CD14-positive monocyte (primary cell): ENCODE measurements at regions not wholly inside any gene's neighbourhood (a gene's known extent, or its start where the extent isn't known, plus 50 kb on each side); places are given as distances from the start of the nearest gene placed in this dataset.

Source experiments
- DNase-seq, 3 donors: peaks; one replicate each; pipeline ENCODE4 v3.0.0-alpha.2; 2011 to 2022
- H2AFZ ChIP-seq: 2 replicates; pipeline ENCODE4 v1.6.0; 2012; ENCODE audit warnings: mild to moderate bottlenecking, low read depth, low read length, inconsistent platforms; ENCODE audit not compliant: insufficient read depth, poor library complexity, severe bottlenecking
- H3K27ac ChIP-seq, 2 donors: 1 replicate in 1 of 2; 2 replicates in 1 of 2; pipeline ENCODE4 v1.5.1; 2012 to 2013; ENCODE audit warnings: low read length in 2 of 2, control low read depth in 1 of 2, inconsistent platforms in 1 of 2, low read depth in 1 of 2, mild to moderate bottlenecking in 1 of 2
- H3K27me3 ChIP-seq, 2 donors: one replicate each; pipeline versions ENCODE4 v1.6.0 to v1.6.1; 2011 to 2013; ENCODE audit warnings: low read length in 2 of 2; ENCODE audit not compliant: control insufficient read depth in 2 of 2, insufficient read depth in 2 of 2
- H3K36me3 ChIP-seq, 2 donors: replicated peaks in 1 of 2; 1 replicate in 1 of 2; 2 replicates in 1 of 2; pipeline versions ENCODE4 v1.5.1 to v1.6.1; 2012 to 2013; ENCODE audit warnings: low read length in 2 of 2, control low read depth in 1 of 2, inconsistent platforms in 1 of 2, mild to moderate bottlenecking in 1 of 2; ENCODE audit not compliant: insufficient read depth in 2 of 2, control insufficient read depth in 1 of 2
- H3K4me1 ChIP-seq, 2 donors: 1 replicate in 1 of 2; 2 replicates in 1 of 2; pipeline versions ENCODE4 v1.5.1 to v1.6.1; 2012 to 2013; ENCODE audit warnings: low read length in 2 of 2, control low read depth in 1 of 2, inconsistent platforms in 1 of 2, mild to moderate bottlenecking in 1 of 2, moderate library complexity in 1 of 2; ENCODE audit not compliant: insufficient read depth in 2 of 2, control insufficient read depth in 1 of 2
- H3K4me2 ChIP-seq: replicated peaks from 2 replicates; pipeline ENCODE3; 2012; ENCODE audit warnings: low read length, moderate library complexity, mild to moderate bottlenecking; ENCODE audit not compliant: poor library complexity, severe bottlenecking; ENCODE audit errors: extremely low read depth
- H3K4me3 ChIP-seq, 3 experiments: fragments of 200-600 bp in 1 of 3; sonication (generic) in 1 of 3; replicated peaks in 1 of 3; 1 replicate in 2 of 3; 2 replicates in 1 of 3; pipeline ENCODE4 v1.5.1; 2011 to 2013; ENCODE audit warnings: low read length in 3 of 3, mild to moderate bottlenecking in 3 of 3, control low read depth in 2 of 3, low read depth in 2 of 3, inconsistent platforms in 1 of 3, moderate library complexity in 1 of 3
- H3K79me2 ChIP-seq: 2 replicates; pipeline ENCODE4 v1.6.0; 2012; ENCODE audit warnings: mild to moderate bottlenecking, control low read depth, inconsistent platforms, low read length, moderate library complexity; ENCODE audit not compliant: insufficient read depth
- H3K9ac ChIP-seq: 2 replicates; pipeline ENCODE4 v1.6.0; 2017; ENCODE audit warnings: low read length, mild to moderate bottlenecking; ENCODE audit not compliant: insufficient read depth, poor library complexity, severe bottlenecking
- H3K9me3 ChIP-seq, 2 donors: replicated peaks in 1 of 2; 1 replicate in 1 of 2; 2 replicates in 1 of 2; pipeline versions ENCODE4 v1.5.1 to v1.6.1; 2012 to 2013; ENCODE audit warnings: low read length in 2 of 2, control low read depth in 1 of 2; ENCODE audit not compliant: control insufficient read depth in 1 of 2, insufficient read depth in 1 of 2
- H4K20me1 ChIP-seq: 2 replicates; pipeline ENCODE4 v1.6.0; 2012; ENCODE audit warnings: mild to moderate bottlenecking, low read length, control low read depth, moderate library complexity; ENCODE audit not compliant: insufficient read depth
- H3K27ac Mint-ChIP-seq, 7 donors: one replicate each; pipeline ENCODE4 v1.8.0; 2020; ENCODE audit warnings: mild to moderate bottlenecking in 7 of 7, mixed read lengths in 7 of 7, moderate library complexity in 6 of 7, inconsistent platforms in 2 of 7
- H3K27me3 Mint-ChIP-seq, 3 donors: one replicate each; pipeline ENCODE4 v1.8.0; 2021 to 2022; ENCODE audit warnings: low read depth in 3 of 3, mild to moderate bottlenecking in 3 of 3, mixed read lengths in 3 of 3, moderate library complexity in 3 of 3, inconsistent platforms in 1 of 3
- H3K36me3 Mint-ChIP-seq, 2 donors: one replicate each; pipeline ENCODE4 v1.8.0; 2020; ENCODE audit warnings: mixed read lengths in 2 of 2, inconsistent platforms in 1 of 2, mild to moderate bottlenecking in 1 of 2
- H3K4me1 Mint-ChIP-seq: one replicate; pipeline ENCODE4 v1.8.0; 2020; ENCODE audit warnings: mild to moderate bottlenecking, mixed read lengths
- H3K4me3 Mint-ChIP-seq, 2 donors: one replicate each; pipeline ENCODE4 v1.8.0; 2020; ENCODE audit warnings: mild to moderate bottlenecking in 2 of 2, mixed read lengths in 2 of 2, moderate library complexity in 1 of 2
- H3K9me3 Mint-ChIP-seq, 7 donors: one replicate each; pipeline ENCODE4 v1.8.0; 2020 to 2022; ENCODE audit warnings: mixed read lengths in 7 of 7, mild to moderate bottlenecking in 6 of 7, moderate library complexity in 6 of 7, inconsistent platforms in 2 of 7
- WGBS: methylation state at CpG from one replicate; pipeline ENCODE4 v1.1.5; 2013; ENCODE audit warnings: missing lambda C conversion rate; ENCODE audit not compliant: insufficient coverage; 5-methylcytosine and 5-hydroxymethylcytosine counted together
- intact Hi-C, 2 donors: fragments of 100-400 bp; cut with micrococcal nuclease; formaldehyde crosslinking; loops; one replicate each; pipeline versions ENCODE4 v1.15.0 to v1.15.1; 2023
- TF ChIP-seq, protein P1 (sequence below): fragments of 200-600 bp; IDR thresholded peaks from one replicate; pipeline ENCODE4 v1.8.0; 2022; ENCODE audit warnings: antibody characterized with exemption, mild to moderate bottlenecking

DNA sequence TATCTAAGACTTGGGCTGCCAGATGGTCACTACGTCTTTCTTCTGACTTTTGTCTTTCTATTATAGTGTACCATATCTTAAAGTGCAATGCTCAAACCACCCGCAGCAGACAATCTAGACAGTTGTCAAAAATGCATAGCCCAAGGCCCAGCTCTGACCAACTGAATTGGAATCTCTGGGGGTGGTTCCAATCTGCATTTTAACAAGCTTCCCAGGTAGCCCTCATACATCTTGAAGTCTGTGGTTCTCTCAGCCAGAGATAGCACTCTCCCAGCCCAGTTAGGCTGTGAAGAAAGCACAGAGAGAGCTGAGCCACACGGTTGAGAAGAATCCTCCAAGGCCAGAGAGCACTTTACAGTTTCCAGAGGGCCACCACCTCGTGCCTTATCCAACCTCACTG lies 128.2 kb upstream of the HAND1 start:
- H3K9me3 Mint-ChIP-seq, result peaks cover 0 to 6% (median 0%) of the 10 kb centered on the region in 7 donors
- no peak overlapping the region for H3K4me2 ChIP-seq
- H3K27ac ChIP-seq, result no peak overlapping the region
- peaks cover 43 to 77% (median 60%) of the 10 kb centered on the region in 3 donors for H3K27me3 Mint-ChIP-seq
- intact Hi-C loops, result loop anchor here (10.0 kb wide), 2 partner anchors 81 to 111 kb away; no protein-coding TSS in a partner anchor
- no peak overlapping the region for H3K27ac Mint-ChIP-seq
- H3K27me3 ChIP-seq, result peaks cover 12 to 48% of the 10 kb centered on the region in 2 donors
- peaks cover 12% of the 10 kb centered on the region for H3K4me1 Mint-ChIP-seq
- H3K4me3 Mint-ChIP-seq, result no peak overlapping the region
- no peak overlapping the region for H2AFZ ChIP-seq
- no peak overlapping the region for H3K4me3 ChIP-seq
- H3K9ac ChIP-seq, result no peak overlapping the region
- no peaks in the 10 kb centered on the region for H3K36me3 Mint-ChIP-seq
- H3K36me3 ChIP-seq, result no peaks in the 10 kb centered on the region
- no peak for DNase-seq
- 80% methylated on average over 1 of the region's 4 CpGs for WGBS
- H3K4me1 ChIP-seq, result peaks cover 6 to 7% of the 10 kb centered on the region in 2 donors
- TF ChIP-seq, protein P1, sequence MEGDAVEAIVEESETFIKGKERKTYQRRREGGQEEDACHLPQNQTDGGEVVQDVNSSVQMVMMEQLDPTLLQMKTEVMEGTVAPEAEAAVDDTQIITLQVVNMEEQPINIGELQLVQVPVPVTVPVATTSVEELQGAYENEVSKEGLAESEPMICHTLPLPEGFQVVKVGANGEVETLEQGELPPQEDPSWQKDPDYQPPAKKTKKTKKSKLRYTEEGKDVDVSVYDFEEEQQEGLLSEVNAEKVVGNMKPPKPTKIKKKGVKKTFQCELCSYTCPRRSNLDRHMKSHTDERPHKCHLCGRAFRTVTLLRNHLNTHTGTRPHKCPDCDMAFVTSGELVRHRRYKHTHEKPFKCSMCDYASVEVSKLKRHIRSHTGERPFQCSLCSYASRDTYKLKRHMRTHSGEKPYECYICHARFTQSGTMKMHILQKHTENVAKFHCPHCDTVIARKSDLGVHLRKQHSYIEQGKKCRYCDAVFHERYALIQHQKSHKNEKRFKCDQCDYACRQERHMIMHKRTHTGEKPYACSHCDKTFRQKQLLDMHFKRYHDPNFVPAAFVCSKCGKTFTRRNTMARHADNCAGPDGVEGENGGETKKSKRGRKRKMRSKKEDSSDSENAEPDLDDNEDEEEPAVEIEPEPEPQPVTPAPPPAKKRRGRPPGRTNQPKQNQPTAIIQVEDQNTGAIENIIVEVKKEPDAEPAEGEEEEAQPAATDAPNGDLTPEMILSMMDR, result no peak
- H3K9me3 ChIP-seq, result peaks cover 3 to 7% of the 10 kb centered on the region in 2 donors
- no peaks in the 10 kb centered on the region for H3K79me2 ChIP-seq
- H4K20me1 ChIP-seq, result no peaks in the 10 kb centered on the region

DNA sequence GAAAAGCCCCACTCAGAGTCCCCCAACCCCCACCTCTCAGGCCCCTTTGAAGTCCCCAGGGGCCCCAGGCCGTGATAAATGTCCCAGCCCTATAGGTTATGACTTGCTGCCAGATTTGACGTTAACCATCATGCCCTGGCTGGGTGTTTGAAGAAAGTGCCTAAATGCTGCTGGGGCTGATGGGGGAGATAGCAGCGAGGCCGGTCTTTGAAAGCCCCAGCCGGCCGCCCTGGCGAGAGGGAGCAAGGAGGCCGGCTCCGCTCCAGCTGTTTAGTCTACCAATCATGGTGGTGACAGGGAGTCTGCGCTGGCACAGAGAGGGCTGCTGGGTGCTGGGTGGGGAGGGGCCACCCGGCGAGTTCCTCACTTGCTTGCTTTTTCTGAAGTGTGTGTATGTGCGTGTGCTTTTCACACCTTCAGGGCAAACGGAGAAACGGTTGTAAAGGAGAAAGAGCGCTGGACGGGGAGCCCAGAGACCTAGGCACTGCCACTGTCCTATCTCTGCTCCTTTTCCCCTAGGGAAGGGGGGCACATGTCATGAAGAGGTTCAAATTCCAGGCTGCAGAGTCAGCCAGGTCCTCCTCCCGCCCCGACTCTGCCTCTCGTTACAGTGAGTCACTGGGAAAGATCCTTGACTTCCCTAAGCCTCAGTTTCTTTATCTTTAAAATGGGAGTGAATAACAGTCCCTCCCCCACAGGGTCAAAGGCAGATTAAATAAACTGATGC lies 126.1 kb upstream of the HAND1 start:
- Histone ChIP-seq H3K4me1 (no peaks in the 10 kb centered on the region), H3K79me2 (no peaks in the 10 kb centered on the region), H3K9ac (no peak overlapping the region), H3K27me3 (peaks cover 2 to 27% of the 10 kb centered on the region in 2 donors), H4K20me1 (no peaks in the 10 kb centered on the region), H3K4me2 (no peak overlapping the region), H3K9me3 (no peaks in the 10 kb centered on the region), H2AFZ (no peak overlapping the region), H3K4me3 (no peak overlapping the region), H3K36me3 (no peaks in the 10 kb centered on the region), H3K27ac (no peak overlapping the region)
- Mint-ChIP-seq H3K27me3 (peaks cover 26 to 56% (median 42%) of the 10 kb centered on the region in 3 donors), H3K9me3 (no peaks in the 10 kb centered on the region), H3K4me1 (peaks cover 2% of the 10 kb centered on the region), H3K27ac (no peak overlapping the region), H3K36me3 (no peaks in the 10 kb centered on the region), H3K4me3 (peak overlapping the region in 1 of 2 donors; percentile 46)
- no peak for DNase-seq
- WGBS, result 8% methylated on average over 13 of the region's 20 CpGs
- TF ChIP-seq, protein P1, result no peak
- intact Hi-C loops, result loop anchor here (10.0 kb wide), 2 partner anchors 79 to 109 kb away; no protein-coding TSS in a partner anchor
